ENCODE measurements at regions not wholly inside any gene's neighbourhood (a gene's known extent, or its start where the extent isn't known, plus 50 kb on each side); places are given as distances from the start of the nearest gene placed in this dataset.
"Not testable (repeated sequence)": the region's sequence is repeated elsewhere in the genome, so short reads cannot be mapped to it uniquely, and the experiment has no call there.

DNA sequence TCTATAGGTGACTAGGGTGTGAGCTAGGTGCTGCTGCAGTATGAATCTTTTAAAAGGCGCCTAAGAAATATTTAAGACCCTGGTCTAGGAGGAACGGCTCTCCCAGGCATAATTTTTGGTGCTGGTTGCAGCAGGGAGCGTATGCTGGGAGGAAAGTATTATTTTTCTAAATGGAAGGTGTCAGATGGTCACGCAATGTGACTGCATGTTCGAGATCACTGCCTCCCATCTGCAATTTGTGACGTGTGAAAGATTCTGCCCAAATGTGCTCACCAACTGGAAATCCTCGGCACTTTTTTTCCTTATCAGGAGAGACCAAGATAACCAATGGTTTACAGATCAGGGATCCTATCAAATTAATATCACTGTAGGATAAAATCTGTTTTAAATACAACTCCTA, 95.6 kb upstream of the KLHL14 start:
- 61 to 75% methylated on average over 7 of the region's 7 CpGs for WGBS, 2 donors
- no peak for TF ChIP-seq CTCF (IDR thresholded peaks at IDR 0.05; ENCODE audit: control extremely low read depth, extremely low read depth)

GRCh38 chr18:32867936-32868335, 95.1 kb upstream of the KLHL14 start:
- no peaks in the 10 kb centered on the region for H3K36me3 ChIP-seq (ENCODE audit: control insufficient read depth in 4 of 4, insufficient read depth in 4 of 4, low read length in 4 of 4)
- ATAC-seq (ENCODE audit: insufficient read depth, low FRiP score) (no peak), DNase-seq (no peak)
- no peak overlapping the region for H3K4me3 ChIP-seq
- peaks cover 0 to 4% (median 0%) of the 10 kb centered on the region in 4 donors for H3K9me3 ChIP-seq (ENCODE audit: control insufficient read depth in 4 of 4, insufficient read depth in 3 of 4, low read length in 3 of 4)
- H3K27ac ChIP-seq (ENCODE audit: low read depth in 1 of 2, low read length in 1 of 2), result no peak overlapping the region
- peaks cover 0 to 2% (median 0%) of the 10 kb centered on the region in 3 donors for H3K27me3 ChIP-seq (ENCODE audit: control insufficient read depth in 3 of 3, insufficient read depth in 3 of 3, low read length in 2 of 3)
- no peak for TF ChIP-seq CTCF (IDR thresholded peaks at IDR 0.05; ENCODE audit: control extremely low read depth, extremely low read depth)
- no peak overlapping the region for H3K9ac ChIP-seq (ENCODE audit: insufficient read depth in 1 of 2, low read length in 2 of 2)
- H3K4me1 ChIP-seq (ENCODE audit: control insufficient read depth in 5 of 5, insufficient read depth in 5 of 5, low read length in 5 of 5), result peaks cover 0 to 5% (median 0%) of the 10 kb centered on the region in 5 donors
- WGBS, 2 donors, result 53 to 62% methylated on average over 10 of the region's 10 CpGs

More for the DNA sequence above, 95.6 kb upstream of the KLHL14 start:
- peaks cover 0 to 4% (median under 1%) of the 10 kb centered on the region in 4 donors for H3K9me3 ChIP-seq (ENCODE audit: control insufficient read depth in 4 of 4, insufficient read depth in 3 of 4, low read length in 3 of 4)
- ATAC-seq (ENCODE audit: insufficient read depth, low FRiP score), result no peak
- no peak overlapping the region for H3K27ac ChIP-seq (ENCODE audit: low read depth in 1 of 2, low read length in 1 of 2)
- H3K27me3 ChIP-seq (ENCODE audit: control insufficient read depth in 3 of 3, insufficient read depth in 3 of 3, low read length in 2 of 3), result peaks cover 0 to 2% (median 0%) of the 10 kb centered on the region in 3 donors
- H3K36me3 ChIP-seq (ENCODE audit: control insufficient read depth in 4 of 4, insufficient read depth in 4 of 4, low read length in 4 of 4), result no peaks in the 10 kb centered on the region
- no peak overlapping the region for H3K9ac ChIP-seq (ENCODE audit: insufficient read depth in 1 of 2, low read length in 2 of 2)
- no peak for DNase-seq
- no peak overlapping the region for H3K4me3 ChIP-seq
- H3K4me1 ChIP-seq (ENCODE audit: control insufficient read depth in 5 of 5, insufficient read depth in 5 of 5, low read length in 5 of 5), result peaks cover 0 to 5% (median 0%) of the 10 kb centered on the region in 5 donors

GRCh38 chr18:32867330-32867729, 94.5 kb upstream of the KLHL14 start:
- H3K27me3 ChIP-seq (ENCODE audit: control insufficient read depth in 3 of 3, insufficient read depth in 3 of 3, low read length in 2 of 3), result peaks cover 0 to 2% (median 0%) of the 10 kb centered on the region in 3 donors
- H3K4me1 ChIP-seq (ENCODE audit: control insufficient read depth in 5 of 5, insufficient read depth in 5 of 5, low read length in 5 of 5), result peaks cover 0 to 5% (median 0%) of the 10 kb centered on the region in 5 donors
- no peak overlapping the region for H3K9ac ChIP-seq (ENCODE audit: insufficient read depth in 1 of 2, low read length in 2 of 2)
- DNase-seq (no peak), ATAC-seq (ENCODE audit: insufficient read depth, low FRiP score) (no peak)
- H3K9me3 ChIP-seq (ENCODE audit: control insufficient read depth in 4 of 4, insufficient read depth in 3 of 4, low read length in 3 of 4), result peaks cover 0 to 4% (median 0%) of the 10 kb centered on the region in 4 donors
- no peak overlapping the region for H3K27ac ChIP-seq (ENCODE audit: low read depth in 1 of 2, low read length in 1 of 2)
- H3K36me3 ChIP-seq (ENCODE audit: control insufficient read depth in 4 of 4, insufficient read depth in 4 of 4, low read length in 4 of 4), result no peaks in the 10 kb centered on the region
- no peak for TF ChIP-seq CTCF (IDR thresholded peaks at IDR 0.05; ENCODE audit: control extremely low read depth, extremely low read depth)
- no peak overlapping the region for H3K4me3 ChIP-seq
- WGBS, 2 donors, result 84 to 85% methylated on average over 6 of the region's 6 CpGs

DNA sequence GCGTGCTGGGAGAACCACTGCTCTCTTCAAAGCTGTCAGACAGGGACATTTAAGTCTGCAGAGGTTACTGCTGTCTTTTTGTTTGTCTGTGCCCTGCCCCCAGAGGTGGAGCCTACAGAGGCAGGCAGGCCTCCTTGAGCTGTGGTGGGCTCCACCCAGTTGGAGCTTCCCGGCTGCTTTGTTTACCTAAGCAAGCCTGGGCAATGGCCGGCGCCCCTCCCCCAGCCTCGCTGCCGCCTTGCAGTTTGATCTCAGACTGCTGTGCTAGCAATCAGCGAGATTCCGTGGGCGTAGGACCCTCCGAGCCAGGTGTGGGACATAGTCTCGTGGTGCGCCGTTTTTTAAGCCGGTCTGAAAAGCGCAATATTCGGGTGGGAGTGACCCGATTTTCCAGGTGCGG, 89.2 kb upstream of the KLHL14 start:
- not testable (repeated sequence) for H3K27ac ChIP-seq (ENCODE audit: low read depth in 1 of 2, low read length in 1 of 2); DNase-seq; H3K9ac ChIP-seq (ENCODE audit: insufficient read depth in 1 of 2, low read length in 2 of 2); ATAC-seq (ENCODE audit: insufficient read depth, low FRiP score); H3K4me3 ChIP-seq; H3K9me3 ChIP-seq (ENCODE audit: control insufficient read depth in 4 of 4, insufficient read depth in 3 of 4, low read length in 3 of 4); H3K4me1 ChIP-seq (ENCODE audit: control insufficient read depth in 5 of 5, insufficient read depth in 5 of 5, low read length in 5 of 5); H3K27me3 ChIP-seq (ENCODE audit: control insufficient read depth in 3 of 3, insufficient read depth in 3 of 3, low read length in 2 of 3); H3K36me3 ChIP-seq (ENCODE audit: control insufficient read depth in 4 of 4, insufficient read depth in 4 of 4, low read length in 4 of 4)
- 78 to 95% methylated on average over 11 to 13 of the region's 18 CpGs for WGBS, 2 donors
